DND-41 (cell line): ENCODE measurements at regions not wholly inside any gene's neighbourhood (a gene's known extent, or its start where the extent isn't known, plus 50 kb on each side); places are given as distances from the start of the nearest gene placed in this dataset.
"Not testable (repeated sequence)": the region's sequence is repeated elsewhere in the genome, so short reads cannot be mapped to it uniquely, and the experiment has no call there.

Experiments
- ATAC-seq: fragments of 200-7000 bp; cut with Tn5 transposase; 3 replicates; pipeline ENCODE4 v1.9.1; 2021; ENCODE audit warnings: low read depth; ENCODE audit not compliant: insufficient read depth
- DNase-seq: peaks from one replicate; pipeline ENCODE4 v3.0.0-alpha.2; 2020
- H2AFZ ChIP-seq: 2 replicates; pipeline ENCODE4 v1.6.0; 2012; ENCODE audit warnings: low read depth, low read length
- H3K27ac ChIP-seq: 2 replicates; pipeline ENCODE4 v1.5.1; 2012; ENCODE audit warnings: low read length, inconsistent platforms
- H3K27me3 ChIP-seq: fragments of 200-600 bp; sonication (generic); 2 replicates; pipeline ENCODE4 v1.6.0; 2012; ENCODE audit warnings: low read length, mild to moderate bottlenecking, inconsistent platforms; ENCODE audit not compliant: insufficient read depth, poor library complexity
- H3K36me3 ChIP-seq: 2 replicates; pipeline ENCODE4 v1.5.1; 2012; ENCODE audit warnings: low read length, inconsistent platforms; ENCODE audit not compliant: insufficient read depth
- H3K4me1 ChIP-seq: 2 replicates; pipeline ENCODE4 v1.5.1; 2012; ENCODE audit warnings: mild to moderate bottlenecking, low read length; ENCODE audit not compliant: insufficient read depth
- H3K4me2 ChIP-seq: 2 replicates; pipeline ENCODE4 v1.6.0; 2012; ENCODE audit warnings: mild to moderate bottlenecking, moderate library complexity, low read length, inconsistent platforms; ENCODE audit not compliant: insufficient read depth
- H3K4me3 ChIP-seq, 2 experiments: fragments of 200-600 bp in 1 of 2; shearing (Covaris generic) in 1 of 2; 2 replicates each; pipeline ENCODE4 v1.5.1; 2012 to 2016; ENCODE audit warnings: inconsistent platforms in 2 of 2, low read length in 2 of 2, mild to moderate bottlenecking in 2 of 2, low read depth in 1 of 2, moderate library complexity in 1 of 2
- H3K79me2 ChIP-seq: 2 replicates; pipeline ENCODE4 v1.6.0; 2012; ENCODE audit warnings: low read length, inconsistent platforms; ENCODE audit not compliant: insufficient read depth
- H3K9ac ChIP-seq: 2 replicates; pipeline ENCODE4 v1.6.0; 2012; ENCODE audit warnings: low read depth, mild to moderate bottlenecking, inconsistent platforms, low read length, moderate library complexity
- H3K9me3 ChIP-seq: 2 replicates; pipeline ENCODE4 v1.5.1; 2012; ENCODE audit warnings: low read length, moderate library complexity, mild to moderate bottlenecking, inconsistent platforms; ENCODE audit not compliant: insufficient read depth, severe bottlenecking
- H4K20me1 ChIP-seq: 2 replicates; pipeline ENCODE4 v1.6.0; 2012; ENCODE audit warnings: low read length; ENCODE audit not compliant: insufficient read depth
- CTCF ChIP-seq: IDR thresholded peaks from 2 replicates; pipeline ENCODE4 v1.5.1; 2012; ENCODE audit warnings: borderline replicate concordance, low read length, moderate library complexity, mild to moderate bottlenecking; ENCODE audit not compliant: poor library complexity, severe bottlenecking; ENCODE audit errors: extremely low read depth
- EZH2 ChIP-seq: IDR thresholded peaks from 3 replicates; pipeline ENCODE4 v1.6.1; 2012; ENCODE audit warnings: borderline replicate concordance, low read depth, mild to moderate bottlenecking, moderate library complexity, low read length, inconsistent platforms; ENCODE audit not compliant: severe bottlenecking

DNA sequence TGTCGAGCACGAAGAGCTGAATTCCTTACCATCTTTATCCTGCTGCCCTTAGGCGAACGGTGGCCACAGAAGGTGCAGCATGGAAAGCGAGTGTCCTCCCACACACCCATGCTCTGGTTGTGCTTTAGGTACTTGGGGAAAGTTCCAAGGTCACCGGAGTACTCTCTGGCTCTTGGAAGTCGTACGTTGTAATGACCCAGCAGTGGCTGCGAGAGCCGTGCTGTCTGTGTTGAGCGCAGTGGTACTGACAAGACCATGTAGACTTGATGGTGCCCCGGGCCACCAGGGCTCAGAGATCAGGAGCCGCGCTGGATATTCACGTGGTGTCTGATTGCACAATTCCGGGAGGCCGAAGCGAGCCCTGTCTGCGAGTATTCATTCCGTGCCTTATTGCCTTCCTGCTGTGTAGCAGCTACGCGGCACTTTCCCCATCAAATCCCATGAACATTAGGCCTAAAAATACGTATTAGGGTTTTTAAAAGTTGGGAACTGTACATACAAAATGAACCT is 222.0 kb downstream of the ZNF516 start:
- no peak overlapping the region for H3K27ac ChIP-seq
- no peak overlapping the region for H2AFZ ChIP-seq
- no peaks in the 10 kb centered on the region for H3K4me1 ChIP-seq
- H3K4me3 ChIP-seq, result no peak overlapping the region
- no peaks in the 10 kb centered on the region for H3K27me3 ChIP-seq
- no peaks in the 10 kb centered on the region for H4K20me1 ChIP-seq
- H3K9ac ChIP-seq, result no peak overlapping the region
- no peaks in the 10 kb centered on the region for H3K9me3 ChIP-seq
- no peak overlapping the region for H3K4me2 ChIP-seq
- H3K79me2 ChIP-seq, result no peaks in the 10 kb centered on the region
- ATAC-seq (no peak), DNase-seq (no peak)
- TF ChIP-seq CTCF, result no peak
- no peaks in the 10 kb centered on the region for H3K36me3 ChIP-seq

DNA sequence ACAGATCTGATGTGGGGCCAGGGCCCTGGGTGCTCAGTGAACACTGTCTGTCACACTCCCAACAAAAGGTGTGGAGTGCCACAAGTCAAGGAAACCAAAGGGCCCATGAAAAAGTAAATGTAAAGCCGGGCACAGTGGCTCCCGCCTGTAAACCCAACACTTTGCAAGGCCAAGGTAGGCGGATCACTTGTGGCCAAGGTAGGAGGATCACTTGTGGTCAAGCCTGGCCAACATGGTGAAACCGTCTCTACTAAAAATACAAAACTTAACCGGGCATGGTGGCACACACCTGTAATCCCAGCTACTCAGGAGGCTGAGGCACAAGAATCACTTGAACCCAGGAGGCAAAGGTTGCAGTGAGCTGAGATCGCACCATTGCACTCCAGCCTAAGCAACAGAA is 227.6 kb downstream of the ZNF516 start:
- H3K4me1 ChIP-seq, H2AFZ ChIP-seq, H3K27ac ChIP-seq, ATAC-seq, H4K20me1 ChIP-seq, H3K4me3 ChIP-seq, H3K79me2 ChIP-seq, H3K9me3 ChIP-seq, H3K4me2 ChIP-seq, DNase-seq, H3K9ac ChIP-seq, H3K27me3 ChIP-seq, H3K36me3 ChIP-seq: not testable (repeated sequence)

- TF ChIP-seq EZH2 (no peak), CTCF (no peak)
These were observed 228.6 kb downstream of the ZNF516 start for GRCh38 chr18:76266236-76266991.

DNA sequence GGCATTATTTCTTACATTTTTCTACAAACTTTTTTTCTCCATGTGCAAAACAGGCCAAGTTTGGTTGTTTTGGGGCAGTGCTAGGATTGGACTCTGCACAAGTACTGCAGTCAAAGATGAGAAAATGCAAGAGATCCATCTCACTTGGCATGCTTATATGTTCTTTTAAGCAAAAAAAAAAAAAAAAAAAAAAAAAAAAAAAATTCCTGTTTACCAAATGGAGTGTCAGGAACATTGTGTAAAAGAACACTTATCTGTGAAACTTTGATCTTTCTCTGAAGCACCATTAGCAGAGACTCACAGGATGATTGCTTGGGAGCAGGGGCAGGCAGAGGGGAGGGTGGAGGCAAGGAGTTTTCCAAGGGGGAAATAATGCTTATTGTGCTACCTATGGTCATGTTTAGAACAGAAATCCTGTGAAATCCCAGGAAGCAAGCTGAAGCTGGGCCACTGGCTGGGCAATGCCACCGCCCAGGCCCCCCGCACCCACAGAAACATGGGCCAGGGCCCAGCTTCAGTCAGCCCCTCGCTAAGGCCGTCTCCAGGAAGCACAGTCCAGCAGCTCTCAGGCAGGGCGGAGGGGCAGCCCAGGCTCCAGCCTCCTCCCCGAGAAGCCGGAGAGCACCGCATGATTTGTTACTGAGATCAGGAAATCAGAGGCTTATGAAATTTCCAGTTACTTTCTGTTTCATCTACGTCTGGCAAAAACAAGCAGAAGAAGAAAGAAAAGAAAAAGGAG is 229.4 kb downstream of the ZNF516 start:
- DNase-seq (no peak), ATAC-seq (no peak)
- Histone ChIP-seq H3K27me3 (no peaks in the 10 kb centered on the region), H3K4me2 (no peak overlapping the region), H3K9ac (no peak overlapping the region), H3K79me2 (no peaks in the 10 kb centered on the region), H3K4me1 (no peaks in the 10 kb centered on the region), H3K36me3 (no peaks in the 10 kb centered on the region), H4K20me1 (no peaks in the 10 kb centered on the region), H2AFZ (no peak overlapping the region), H3K27ac (no peak overlapping the region), H3K9me3 (no peaks in the 10 kb centered on the region), H3K4me3 (no peak overlapping the region)
- no peak for TF ChIP-seq CTCF

More at GRCh38 chr18:76266236-76266991, 228.6 kb downstream of the ZNF516 start:
- H3K4me3 ChIP-seq, result no peak overlapping the region
- no peak overlapping the region for H3K27ac ChIP-seq
- H3K4me2 ChIP-seq, result no peak overlapping the region
- H3K36me3 ChIP-seq, result no peaks in the 10 kb centered on the region
- H3K9ac ChIP-seq, result no peak overlapping the region
- H3K9me3 ChIP-seq, result no peaks in the 10 kb centered on the region
- H3K4me1 ChIP-seq, result no peaks in the 10 kb centered on the region
- DNase-seq (no peak), ATAC-seq (no peak)
- no peaks in the 10 kb centered on the region for H3K27me3 ChIP-seq
- H2AFZ ChIP-seq, result no peak overlapping the region
- no peaks in the 10 kb centered on the region for H4K20me1 ChIP-seq
- no peaks in the 10 kb centered on the region for H3K79me2 ChIP-seq
